Skeletal muscle tissue (tissue), 3 donors: ENCODE measurements at regions not wholly inside any gene's neighbourhood (a gene's known extent, or its start where the extent isn't known, plus 50 kb on each side); places are given as distances from the start of the nearest gene placed in this dataset.

Experiments used
- H3K27ac ChIP-seq: one replicate; pipeline ENCODE4 v1.7.0; 2013; ENCODE audit warnings: mild to moderate bottlenecking, low read depth, low read length, inconsistent platforms
- H3K27me3 ChIP-seq, 3 donors: one replicate each; pipeline ENCODE4 v1.7.0; 2013; ENCODE audit warnings: low read length in 3 of 3; ENCODE audit not compliant: control insufficient read depth in 3 of 3, insufficient read depth in 3 of 3
- H3K36me3 ChIP-seq, 3 donors: one replicate each; pipeline ENCODE4 v1.7.0; 2013; ENCODE audit warnings: low read length in 3 of 3; ENCODE audit not compliant: control insufficient read depth in 3 of 3, insufficient read depth in 3 of 3
- H3K4me1 ChIP-seq, 3 donors: one replicate each; pipeline ENCODE4 v1.7.0; 2013; ENCODE audit warnings: low read length in 3 of 3, mild to moderate bottlenecking in 3 of 3; ENCODE audit not compliant: control insufficient read depth in 3 of 3, insufficient read depth in 3 of 3
- H3K4me3 ChIP-seq, 3 donors: one replicate each; pipeline ENCODE4 v1.7.0; 2013; ENCODE audit warnings: low read length in 3 of 3
- H3K9ac ChIP-seq, 3 donors: one replicate each; pipeline ENCODE4 v1.7.0; 2013; ENCODE audit warnings: low read length in 3 of 3, mild to moderate bottlenecking in 3 of 3, moderate library complexity in 2 of 3, low read depth in 1 of 3
- H3K9me3 ChIP-seq, 3 donors: one replicate each; pipeline ENCODE4 v1.7.0; 2013; ENCODE audit warnings: low read length in 3 of 3; ENCODE audit not compliant: control insufficient read depth in 3 of 3
- donor health status: Osteomylitis.

DNA sequence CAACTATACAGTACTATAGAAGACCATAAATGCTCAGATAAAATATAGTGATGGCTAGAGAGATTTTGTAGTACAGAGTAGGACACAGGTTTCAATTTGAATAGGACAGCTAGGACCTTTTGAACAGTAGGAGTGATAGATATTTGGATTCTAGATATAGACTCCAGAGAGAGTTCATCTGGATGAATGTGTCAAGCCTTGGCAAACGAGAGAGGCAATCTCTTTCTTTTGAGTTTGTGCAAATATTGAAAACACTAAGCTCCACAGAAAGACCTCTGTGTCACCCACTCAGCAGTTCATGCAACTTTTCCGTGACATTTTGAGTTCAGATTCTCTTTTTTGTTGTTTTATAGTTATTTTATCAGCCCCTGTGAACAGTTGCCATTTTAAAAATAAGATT lies 834.3 kb upstream of the COBL start:
- H3K9me3 ChIP-seq = peaks cover 0 to 3% (median 0%) of the 10 kb centered on the region in 3 donors
- no peaks in the 10 kb centered on the region for H3K27me3 ChIP-seq
- no peak overlapping the region for H3K4me3 ChIP-seq
- H3K27ac ChIP-seq = no peak overlapping the region
- H3K36me3 ChIP-seq = no peaks in the 10 kb centered on the region
- H3K4me1 ChIP-seq = no peaks in the 10 kb centered on the region
- no peak overlapping the region for H3K9ac ChIP-seq

GRCh38 chr7:52146871-52147634 lies 830.4 kb upstream of the COBL start:
- H3K4me3 ChIP-seq = no peak overlapping the region
- no peaks in the 10 kb centered on the region for H3K27me3 ChIP-seq
- H3K9me3 ChIP-seq = no peaks in the 10 kb centered on the region
- H3K9ac ChIP-seq = no peak overlapping the region
- H3K27ac ChIP-seq = no peak overlapping the region
- H3K4me1 ChIP-seq = no peaks in the 10 kb centered on the region
- no peaks in the 10 kb centered on the region for H3K36me3 ChIP-seq

DNA sequence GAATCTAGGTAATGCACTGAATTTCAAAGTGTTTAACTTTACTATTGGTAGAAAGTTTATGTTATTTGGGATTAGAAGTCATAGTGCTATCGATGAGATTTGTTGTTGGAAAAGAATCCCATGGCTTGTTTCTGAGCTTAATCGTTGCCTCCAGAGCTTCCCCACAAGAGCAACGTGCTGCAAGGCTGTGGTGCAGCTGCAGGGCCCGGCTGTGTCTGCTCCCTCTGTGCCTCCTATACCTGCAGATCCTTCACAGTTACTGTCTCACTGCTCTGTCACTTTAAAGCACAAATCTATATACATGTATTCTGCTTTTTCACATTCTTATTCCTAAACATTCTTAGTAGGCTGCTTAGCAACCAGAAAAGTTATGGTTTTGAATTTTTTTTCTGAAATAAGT lies 826.6 kb upstream of the COBL start:
- no peaks in the 10 kb centered on the region for H3K9me3 ChIP-seq
- H3K27ac ChIP-seq = no peak overlapping the region
- H3K27me3 ChIP-seq = no peaks in the 10 kb centered on the region
- H3K36me3 ChIP-seq = no peaks in the 10 kb centered on the region
- no peak overlapping the region for H3K9ac ChIP-seq
- H3K4me3 ChIP-seq = no peak overlapping the region
- H3K4me1 ChIP-seq = no peaks in the 10 kb centered on the region

- no peak overlapping the region for H3K27ac ChIP-seq
- no peaks in the 10 kb centered on the region for H3K36me3 ChIP-seq
- H3K4me1 ChIP-seq = no peaks in the 10 kb centered on the region
- no peak overlapping the region for H3K9ac ChIP-seq
- H3K9me3 ChIP-seq = no peaks in the 10 kb centered on the region
- H3K4me3 ChIP-seq = no peak overlapping the region
- H3K27me3 ChIP-seq = no peaks in the 10 kb centered on the region
These were observed 824.2 kb upstream of the COBL start for GRCh38 chr7:52140851-52141250.

DNA sequence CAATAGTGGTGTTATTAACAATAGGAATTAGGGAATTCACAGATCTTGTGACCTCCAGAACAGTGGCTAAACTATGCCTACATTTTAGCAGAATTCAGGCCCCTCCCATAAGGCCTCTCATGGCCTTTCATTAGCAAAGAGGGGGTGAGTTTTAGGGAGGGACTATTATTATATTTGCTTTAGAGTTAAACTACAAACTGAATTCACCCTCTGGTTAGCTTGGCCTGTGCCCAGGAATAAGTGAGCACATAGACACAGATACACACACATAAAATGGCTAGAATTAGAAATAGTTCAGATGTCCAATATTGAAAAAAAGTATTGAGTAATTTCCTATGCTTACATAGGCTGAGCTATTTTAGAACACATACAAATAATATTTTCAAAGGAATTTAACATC lies 818.8 kb upstream of the COBL start:
- Histone ChIP-seq H3K36me3 (no peaks in the 10 kb centered on the region), H3K4me3 (no peak overlapping the region), H3K9ac (no peak overlapping the region), H3K27ac (no peak overlapping the region), H3K4me1 (no peaks in the 10 kb centered on the region), H3K27me3 (no peaks in the 10 kb centered on the region), H3K9me3 (no peaks in the 10 kb centered on the region)

DNA sequence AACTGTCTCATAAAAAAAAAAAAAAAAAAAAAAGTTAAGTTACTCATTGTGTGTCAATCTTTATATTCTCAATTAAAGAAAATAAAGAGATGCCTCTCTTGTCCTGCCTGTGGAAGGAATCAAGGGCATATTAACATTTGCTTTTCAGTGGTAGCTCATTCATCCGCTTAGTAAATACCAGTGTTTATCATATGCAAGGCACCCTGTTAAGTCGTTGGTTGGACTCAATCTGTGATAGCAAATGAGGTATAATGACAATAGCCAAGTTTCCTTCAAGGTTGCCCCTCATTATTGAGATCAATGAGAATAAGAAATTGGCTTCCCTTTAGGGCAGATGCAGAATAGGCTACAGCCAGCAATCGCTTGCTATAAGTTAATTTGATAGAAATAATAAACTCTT lies 812.7 kb upstream of the COBL start:
- no peaks in the 10 kb centered on the region for H3K4me1 ChIP-seq
- no peak overlapping the region for H3K27ac ChIP-seq
- H3K36me3 ChIP-seq = no peaks in the 10 kb centered on the region
- no peak overlapping the region for H3K4me3 ChIP-seq
- no peak overlapping the region for H3K9ac ChIP-seq
- H3K27me3 ChIP-seq = no peaks in the 10 kb centered on the region
- no peaks in the 10 kb centered on the region for H3K9me3 ChIP-seq

- H3K4me3 ChIP-seq = no peak overlapping the region
- no peaks in the 10 kb centered on the region for H3K36me3 ChIP-seq
- H3K4me1 ChIP-seq = no peaks in the 10 kb centered on the region
- H3K9me3 ChIP-seq = no peaks in the 10 kb centered on the region
- no peak overlapping the region for H3K9ac ChIP-seq
- no peaks in the 10 kb centered on the region for H3K27me3 ChIP-seq
- H3K27ac ChIP-seq = no peak overlapping the region
These were observed 804.3 kb upstream of the COBL start for GRCh38 chr7:52120912-52121311.

DNA sequence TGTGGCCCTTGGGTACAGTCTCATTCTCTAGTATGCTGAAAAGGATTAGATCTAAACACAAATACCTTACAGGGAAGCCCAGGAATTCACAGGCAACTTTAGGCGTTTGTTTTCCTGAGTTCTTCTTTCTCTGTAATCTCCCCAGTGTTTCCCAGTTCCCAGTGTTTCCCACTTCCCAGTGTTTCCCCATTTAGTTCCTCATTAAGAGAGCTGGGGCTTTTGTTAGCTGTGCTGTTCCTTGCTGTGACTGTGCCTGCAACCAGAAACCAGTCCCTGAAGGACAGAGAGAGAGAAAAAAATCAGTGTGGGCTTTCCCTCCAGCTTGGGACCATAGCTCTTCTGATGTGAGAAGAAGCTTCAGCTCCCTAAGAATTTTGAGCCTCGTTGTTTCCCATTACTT lies 802.9 kb upstream of the COBL start:
- H3K9ac ChIP-seq = no peak overlapping the region
- H3K4me3 ChIP-seq = no peak overlapping the region
- H3K27ac ChIP-seq = no peak overlapping the region
- no peaks in the 10 kb centered on the region for H3K36me3 ChIP-seq
- no peaks in the 10 kb centered on the region for H3K4me1 ChIP-seq
- no peaks in the 10 kb centered on the region for H3K9me3 ChIP-seq
- H3K27me3 ChIP-seq = no peaks in the 10 kb centered on the region

DNA sequence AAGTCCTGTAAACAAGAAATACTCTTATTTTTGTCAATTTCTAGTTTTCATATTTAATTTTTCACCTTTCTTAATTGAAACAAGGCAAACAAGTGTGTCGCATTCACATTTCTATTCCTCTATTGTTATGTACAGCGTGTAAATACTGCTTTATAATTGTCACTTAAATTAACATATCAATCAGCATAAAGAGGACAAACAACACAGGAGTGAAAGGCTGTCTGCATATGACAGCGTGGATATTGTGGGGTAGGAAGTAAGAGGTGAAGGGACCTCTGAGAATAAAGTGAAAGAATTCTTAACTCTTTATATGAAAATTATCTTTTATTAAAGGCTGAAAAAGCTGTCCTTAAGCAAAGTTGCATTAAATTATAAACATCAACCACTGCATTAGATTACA lies 797.9 kb upstream of the COBL start:
- H3K4me1 ChIP-seq = no peaks in the 10 kb centered on the region
- H3K4me3 ChIP-seq = no peak overlapping the region
- H3K36me3 ChIP-seq = no peaks in the 10 kb centered on the region
- H3K27ac ChIP-seq = no peak overlapping the region
- no peaks in the 10 kb centered on the region for H3K9me3 ChIP-seq
- H3K27me3 ChIP-seq = no peaks in the 10 kb centered on the region
- H3K9ac ChIP-seq = no peak overlapping the region

- H3K4me1 ChIP-seq = no peaks in the 10 kb centered on the region
- no peaks in the 10 kb centered on the region for H3K27me3 ChIP-seq
- no peaks in the 10 kb centered on the region for H3K36me3 ChIP-seq
- no peaks in the 10 kb centered on the region for H3K9me3 ChIP-seq
- H3K9ac ChIP-seq = no peak overlapping the region
- no peak overlapping the region for H3K27ac ChIP-seq
- H3K4me3 ChIP-seq = no peak overlapping the region
These were observed 797.4 kb upstream of the COBL start for GRCh38 chr7:52114056-52114455.
